GM19452 (cell line): ENCODE measurements at regions not wholly inside any gene's neighbourhood (a gene's known extent, or its start where the extent isn't known, plus 50 kb on each side); places are given as distances from the start of the nearest gene placed in this dataset.
"Not testable (repeated sequence)": the region's sequence is repeated elsewhere in the genome, so short reads cannot be mapped to it uniquely, and the experiment has no call there.

ENCODE experiments used
- ATAC-seq: cut with Tn5 transposase; IDR thresholded peaks from one replicate; pipeline ENCODE4 v1.9.1; 2021; ENCODE audit not compliant: unreplicated experiment

GRCh38 chr15:44817797-44818196 is 81.5 kb downstream of the TRIM69 start:
- ATAC-seq: not testable (repeated sequence)

GRCh38 chr15:44819331-44819987 is 83.1 kb downstream of the TRIM69 start:
- ATAC-seq: not testable (repeated sequence)

- ATAC-seq: not testable (repeated sequence)
These were observed 84.2 kb downstream of the TRIM69 start for GRCh38 chr15:44820535-44820934.

GRCh38 chr15:44820967-44821366 is 84.6 kb downstream of the TRIM69 start:
- not testable (repeated sequence) for ATAC-seq

- ATAC-seq: not testable (repeated sequence)
These were observed 88.2 kb downstream of the TRIM69 start for GRCh38 chr15:44824277-44825145.

- not testable (repeated sequence) for ATAC-seq
These were observed 90.3 kb downstream of the TRIM69 start for GRCh38 chr15:44826583-44826982.

GRCh38 chr15:44828229-44828914 is 92.0 kb downstream of the TRIM69 start:
- not testable (repeated sequence) for ATAC-seq

- not testable (repeated sequence) for ATAC-seq
These were observed 92.8 kb downstream of the TRIM69 start for GRCh38 chr15:44829150-44829549.

GRCh38 chr15:44830692-44831408 is 94.5 kb downstream of the TRIM69 start:
- not testable (repeated sequence) for ATAC-seq

- not testable (repeated sequence) for ATAC-seq
These were observed 95.0 kb downstream of the TRIM69 start for GRCh38 chr15:44831409-44831741.

GRCh38 chr15:44832133-44832532 is 95.8 kb downstream of the TRIM69 start:
- not testable (repeated sequence) for ATAC-seq

- not testable (repeated sequence) for ATAC-seq
These were observed 96.8 kb downstream of the TRIM69 start for GRCh38 chr15:44833081-44833480.

GRCh38 chr15:44833761-44834160 is 97.4 kb downstream of the TRIM69 start:
- ATAC-seq: not testable (repeated sequence)

- not testable (repeated sequence) for ATAC-seq
These were observed 98.8 kb downstream of the TRIM69 start for GRCh38 chr15:44835082-44835481.

GRCh38 chr15:44836094-44836493 is 99.8 kb downstream of the TRIM69 start:
- no peak for ATAC-seq

GRCh38 chr15:44838929-44839328 is 102.6 kb downstream of the TRIM69 start:
- not testable (repeated sequence) for ATAC-seq

GRCh38 chr15:44841762-44842161 is 105.4 kb downstream of the TRIM69 start:
- ATAC-seq: not testable (repeated sequence)

- ATAC-seq: not testable (repeated sequence)
These were observed 106.6 kb downstream of the TRIM69 start for GRCh38 chr15:44842883-44843282.

- ATAC-seq: not testable (repeated sequence)
These were observed 108.6 kb downstream of the TRIM69 start for GRCh38 chr15:44844936-44845335.

GRCh38 chr15:44846156-44846555 is 109.8 kb downstream of the TRIM69 start:
- ATAC-seq: not testable (repeated sequence)

- not testable (repeated sequence) for ATAC-seq
These were observed 108.9 kb upstream of the TERB2 start for GRCh38 chr15:44847555-44847954.
